ENCODE measurements at regions not wholly inside any gene's neighbourhood (a gene's known extent, or its start where the extent isn't known, plus 50 kb on each side); places are given as distances from the start of the nearest gene placed in this dataset.

- POLR2A ChIA-PET (ENCODE audit: unreplicated experiment) = no interaction called here
- Histone ChIP-seq H3K4ac (ENCODE audit: low read depth, low read length) (no peak overlapping the region), H3K14ac (replicated peaks; ENCODE audit: low read depth, low read length) (no peak overlapping the region), H3K9me1 (ENCODE audit: insufficient read depth, low read length) (no peaks in the 10 kb centered on the region), H3K4me2 (ENCODE audit: low read depth, low read length) (no peak overlapping the region), H3K9me3 (ENCODE audit: control insufficient read depth, insufficient read depth, low read length) (peaks cover 7% of the 10 kb centered on the region), H3K9ac (ENCODE audit: low read depth, low read length) (no peak overlapping the region), H2BK20ac (ENCODE audit: low read depth, low read length) (no peak overlapping the region), H2BK120ac (ENCODE audit: low read depth, low read length) (no peak overlapping the region), H2AK5ac (ENCODE audit: low read depth, low read length) (no peak overlapping the region), H3K18ac (ENCODE audit: low read depth, low read length) (no peak overlapping the region), H3K4me1 (ENCODE audit: control insufficient read depth, insufficient read depth, low read length) (no peaks in the 10 kb centered on the region), H4K91ac (ENCODE audit: insufficient read depth, low read depth, low read length) (no peak overlapping the region), H3K27me3 (ENCODE audit: control insufficient read depth, insufficient read depth, low read length) (no peaks in the 10 kb centered on the region), H2AFZ (replicated peaks; ENCODE audit: low read length, poor library complexity) (no peak overlapping the region), H2BK5ac (ENCODE audit: low read depth, low read length, poor library complexity, severe bottlenecking) (no peak overlapping the region), H3K4me3 (ENCODE audit: insufficient read depth, low read depth, low read length) (no peak overlapping the region), H3K79me1 (ENCODE audit: low read depth in 1 of 2, low read length in 2 of 2) (no peaks in the 10 kb centered on the region), H4K20me1 (ENCODE audit: insufficient read depth, low read length) (no peaks in the 10 kb centered on the region), H4K5ac (ENCODE audit: low read depth, low read length) (no peak overlapping the region), H2BK15ac (ENCODE audit: low read depth, low read length) (no peak overlapping the region), H3K23ac (ENCODE audit: low read depth, low read length) (no peak overlapping the region), H3K27ac (ENCODE audit: insufficient read depth, low read length) (no peak overlapping the region), H4K8ac (ENCODE audit: low read depth in 2 of 2, low read length in 2 of 2) (no peak overlapping the region), H3K36me3 (ENCODE audit: control insufficient read depth, insufficient read depth, low read length) (no peaks in the 10 kb centered on the region), H2AK9ac (replicated peaks; ENCODE audit: low read depth, low read length, poor library complexity) (no peak overlapping the region), H3K56ac (ENCODE audit: extremely low read depth, insufficient read depth, low read length) (no peak overlapping the region)
- TF ChIP-seq POLR2A (IDR thresholded peaks at IDR 0.05; ENCODE audit: low read depth, low read length) (no peak), CEBPB (IDR thresholded peaks at IDR 0.05; ENCODE audit: low read depth, low read length) (no peak), NFE2L2 (IDR thresholded peaks at IDR 0.05; ENCODE audit: low read depth, low read length) (no peak), ELK1 (IDR thresholded peaks at IDR 0.05; ENCODE audit: borderline replicate concordance, low read depth, low read length) (no peak)
- dilution Hi-C loops (cut with HindIII; ENCODE audit: low sequenced_read_pairs, unreplicated experiment) = no loop called here
- in situ Hi-C loops (cut with MboI; ENCODE audit: low sequenced_read_pairs) = no loop called here
- ATAC-seq (ENCODE audit: low read depth) = no peak
- WGBS, 2 experiments (ENCODE audit: extremely low coverage in 2 of 2, insufficient read length in 1 of 2) = no CpG with 5 or more reads among the region's 5 CpGs
- BruUV-seq (replicated peaks) = no TSS peak
- no peak for DNase-seq
- CTCF ChIA-PET = interaction anchor here (0.6 kb wide), 1 partner anchor 563 kb away, joined by 3 read pairs; no protein-coding TSS in a partner anchor
- intact Hi-C loops (cut with micrococcal nuclease) = no loop called here
Measured at GRCh38 chr10:81708416-81708815, 166.6 kb upstream of the NRG3 start.

All from IMR-90 (cell line).